AG04450 (cell line): ENCODE measurements at regions not wholly inside any gene's neighbourhood (a gene's known extent, or its start where the extent isn't known, plus 50 kb on each side); places are given as distances from the start of the nearest gene placed in this dataset.

Source experiments
- CTCF ChIA-PET: fragments of 300-600, 350-600 bp; formaldehyde crosslinking; extraction: SDS; loops from one replicate; lab custom pipeline; 2022; ENCODE audit warnings: antibody characterized with exemption, inconsistent platforms; lab: Charles Lee
- POLR2A ChIA-PET: fragments of 350-600 bp; formaldehyde crosslinking; extraction: SDS; loops from one replicate; lab custom pipeline; 2021; ENCODE audit warnings: antibody characterized with exemption, inconsistent platforms; lab: Yijun Ruan, JAX
- DNase-seq: peaks from one replicate; pipeline ENCODE4 v3.0.0-alpha.2; 2011; ENCODE audit warnings: low read depth, low spot score
- H3K27ac ChIP-seq: one replicate; pipeline ENCODE4 v1.5.1; 2012; ENCODE audit warnings: low read depth, low read length, control low read depth
- H3K27me3 ChIP-seq: one replicate; pipeline ENCODE4 v1.6.0; 2012; ENCODE audit warnings: low read length; ENCODE audit not compliant: control insufficient read depth, insufficient read depth
- H3K4me3 ChIP-seq: 2 replicates; pipeline ENCODE4 v1.5.1; 2011; ENCODE audit warnings: mild to moderate bottlenecking, low read depth, low read length, control low read depth
- H3K9me3 ChIP-seq: 2 replicates; pipeline ENCODE4 v1.5.1; 2012; ENCODE audit warnings: low read length; ENCODE audit not compliant: control insufficient read depth, insufficient read depth
- CTCF ChIP-seq: IDR thresholded peaks from 2 replicates; pipeline ENCODE4 v1.5.1; 2011; ENCODE audit warnings: low read depth, low read length, control low read depth, inconsistent platforms

- POLR2A ChIA-PET = no interaction called here
- no peak for TF ChIP-seq CTCF
- CTCF ChIA-PET = no interaction called here
These were observed 94.6 kb downstream of the CCNA1 start for GRCh38 chr13:36526897-36527296.

GRCh38 chr13:36528105-36528504 lies 95.8 kb downstream of the CCNA1 start:
- Histone ChIP-seq H3K27me3 (peaks cover 2% of the 10 kb centered on the region), H3K9me3 (no peaks in the 10 kb centered on the region), H3K4me3 (no peak overlapping the region), H3K27ac (no peak overlapping the region)
- TF ChIP-seq CTCF = no peak
- ChIA-PET POLR2A (no interaction called here), CTCF (no interaction called here)
- DNase-seq = no peak

More at GRCh38 chr13:36526897-36527296, 94.6 kb downstream of the CCNA1 start:
- Histone ChIP-seq H3K27me3 (peaks cover 2% of the 10 kb centered on the region), H3K9me3 (no peaks in the 10 kb centered on the region), H3K27ac (no peak overlapping the region), H3K4me3 (no peak overlapping the region)
- no peak for DNase-seq

GRCh38 chr13:36530050-36530789 lies 97.9 kb downstream of the CCNA1 start:
- DNase-seq = no peak
- TF ChIP-seq CTCF = no peak
- no peak overlapping the region for H3K27ac ChIP-seq
- H3K9me3 ChIP-seq = no peaks in the 10 kb centered on the region
- no peak overlapping the region for H3K4me3 ChIP-seq
- H3K27me3 ChIP-seq = peaks cover 2% of the 10 kb centered on the region
- POLR2A ChIA-PET = no interaction called here
- CTCF ChIA-PET = no interaction called here

GRCh38 chr13:36530861-36531590 lies 98.7 kb downstream of the CCNA1 start:
- no peak for DNase-seq
- Histone ChIP-seq H3K27me3 (peaks cover 2% of the 10 kb centered on the region), H3K9me3 (no peaks in the 10 kb centered on the region), H3K27ac (no peak overlapping the region), H3K4me3 (no peak overlapping the region)
- CTCF ChIA-PET = no interaction called here
- no peak for TF ChIP-seq CTCF
- POLR2A ChIA-PET = no interaction called here
